ENCODE measurements at regions not wholly inside any gene's neighbourhood (a gene's known extent, or its start where the extent isn't known, plus 50 kb on each side); places are given as distances from the start of the nearest gene placed in this dataset.
A peak's percentile ranks its signal among the peaks of the same experiment; 100 is the strongest.
"Not testable (repeated sequence)": the region's sequence is repeated elsewhere in the genome, so short reads cannot be mapped to it uniquely, and the experiment has no call there.

- H3K27me3 Mint-ChIP-seq = peaks cover 10% of the 10 kb centered on the region
- H3K27ac Mint-ChIP-seq = no peak overlapping the region
- H3K4me1 Mint-ChIP-seq = no peaks in the 10 kb centered on the region
- ATAC-seq (replicated peaks) = no peak
- no peaks in the 10 kb centered on the region for H3K36me3 Mint-ChIP-seq (ENCODE audit: low read depth)
- no peaks in the 10 kb centered on the region for H3K9me3 Mint-ChIP-seq
- H3K4me3 Mint-ChIP-seq = no peak overlapping the region
Measured at GRCh38 chr7:39808796-39809481, 141.1 kb upstream of the CDK13 start.

DNA sequence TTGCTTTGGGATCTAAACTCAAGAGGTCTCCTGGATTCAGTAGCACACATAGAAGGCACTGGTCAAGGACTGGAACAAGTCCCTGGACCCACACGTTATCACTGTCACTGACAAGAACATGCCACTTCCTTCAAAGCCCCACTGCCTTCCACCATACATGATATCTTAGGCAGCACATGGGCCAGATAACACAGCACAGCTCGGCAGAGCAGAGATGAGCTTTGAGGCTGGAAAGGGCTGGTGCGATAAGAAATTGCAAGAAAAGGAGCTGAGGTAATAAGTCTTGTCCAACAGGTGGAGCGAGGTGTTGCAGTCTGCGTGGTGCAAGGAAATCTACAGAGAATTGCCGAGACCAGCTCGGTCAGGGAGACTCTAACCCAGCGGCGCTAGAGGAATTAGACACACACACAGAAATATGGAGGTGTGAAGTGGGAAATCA is 139.8 kb upstream of the CDK13 start:
- H3K9me3 Mint-ChIP-seq = no peaks in the 10 kb centered on the region
- no peaks in the 10 kb centered on the region for H3K4me1 Mint-ChIP-seq
- peaks cover 17% of the 10 kb centered on the region for H3K27me3 Mint-ChIP-seq
- no peak for ATAC-seq (replicated peaks)
- H3K27ac Mint-ChIP-seq = no peak overlapping the region
- H3K4me3 Mint-ChIP-seq = no peak overlapping the region
- H3K36me3 Mint-ChIP-seq (ENCODE audit: low read depth) = no peaks in the 10 kb centered on the region

- Mint-ChIP-seq H3K4me3 (no peak overlapping the region), H3K27ac (no peak overlapping the region), H3K9me3 (no peaks in the 10 kb centered on the region), H3K36me3 (ENCODE audit: low read depth) (no peaks in the 10 kb centered on the region), H3K4me1 (no peaks in the 10 kb centered on the region), H3K27me3 (peaks cover 21% of the 10 kb centered on the region)
- no peak for ATAC-seq (replicated peaks)
Measured at GRCh38 chr7:39810710-39811109, 139.3 kb upstream of the CDK13 start.

GRCh38 chr7:39811161-39811614 is 138.9 kb upstream of the CDK13 start:
- Mint-ChIP-seq H3K4me3 (no peak overlapping the region), H3K27me3 (peaks cover 21% of the 10 kb centered on the region), H3K4me1 (no peaks in the 10 kb centered on the region), H3K36me3 (ENCODE audit: low read depth) (no peaks in the 10 kb centered on the region), H3K27ac (no peak overlapping the region), H3K9me3 (no peaks in the 10 kb centered on the region)
- no peak for ATAC-seq (replicated peaks)

DNA sequence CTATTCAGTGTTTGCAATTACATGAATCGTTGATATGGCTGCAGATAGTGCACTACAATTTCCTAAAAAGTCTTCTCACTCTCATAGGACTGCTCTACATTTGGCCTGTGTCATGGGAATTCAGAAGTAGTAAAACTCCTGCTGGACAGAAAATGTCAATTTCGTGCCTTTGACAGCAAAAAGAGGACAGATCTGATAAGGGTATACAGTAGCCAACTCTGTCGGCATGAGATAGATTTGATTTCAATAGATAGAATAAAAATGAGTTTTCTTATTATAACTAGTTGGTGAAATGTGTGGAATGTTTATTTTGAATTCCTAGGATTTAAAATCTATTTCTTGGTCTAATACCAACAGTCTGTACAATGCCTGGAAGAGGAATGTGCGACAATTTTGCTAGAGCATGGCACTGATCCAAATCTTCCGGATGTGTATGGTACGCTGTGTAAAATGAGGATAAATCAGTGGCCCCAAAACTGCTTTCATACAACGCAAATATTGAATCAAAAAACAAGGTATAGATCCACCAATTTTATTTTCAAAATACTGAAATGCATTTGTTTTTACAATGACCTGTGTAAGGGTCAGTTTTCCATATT is 133.5 kb upstream of the CDK13 start:
- Mint-ChIP-seq H3K27me3 (peaks cover 31% of the 10 kb centered on the region), H3K36me3 (ENCODE audit: low read depth) (no peaks in the 10 kb centered on the region), H3K4me1 (no peaks in the 10 kb centered on the region), H3K9me3 (no peaks in the 10 kb centered on the region), H3K27ac (no peak overlapping the region), H3K4me3 (no peak overlapping the region)
- no peak for ATAC-seq (replicated peaks)

- no peak for ATAC-seq (replicated peaks)
- H3K36me3 Mint-ChIP-seq (ENCODE audit: low read depth) = no peaks in the 10 kb centered on the region
- H3K27ac Mint-ChIP-seq = no peak overlapping the region
- no peak overlapping the region for H3K4me3 Mint-ChIP-seq
- no peaks in the 10 kb centered on the region for H3K9me3 Mint-ChIP-seq
- H3K27me3 Mint-ChIP-seq = peaks cover 38% of the 10 kb centered on the region
- H3K4me1 Mint-ChIP-seq = no peaks in the 10 kb centered on the region
Measured at GRCh38 chr7:39819514-39819913, 130.5 kb upstream of the CDK13 start.

DNA sequence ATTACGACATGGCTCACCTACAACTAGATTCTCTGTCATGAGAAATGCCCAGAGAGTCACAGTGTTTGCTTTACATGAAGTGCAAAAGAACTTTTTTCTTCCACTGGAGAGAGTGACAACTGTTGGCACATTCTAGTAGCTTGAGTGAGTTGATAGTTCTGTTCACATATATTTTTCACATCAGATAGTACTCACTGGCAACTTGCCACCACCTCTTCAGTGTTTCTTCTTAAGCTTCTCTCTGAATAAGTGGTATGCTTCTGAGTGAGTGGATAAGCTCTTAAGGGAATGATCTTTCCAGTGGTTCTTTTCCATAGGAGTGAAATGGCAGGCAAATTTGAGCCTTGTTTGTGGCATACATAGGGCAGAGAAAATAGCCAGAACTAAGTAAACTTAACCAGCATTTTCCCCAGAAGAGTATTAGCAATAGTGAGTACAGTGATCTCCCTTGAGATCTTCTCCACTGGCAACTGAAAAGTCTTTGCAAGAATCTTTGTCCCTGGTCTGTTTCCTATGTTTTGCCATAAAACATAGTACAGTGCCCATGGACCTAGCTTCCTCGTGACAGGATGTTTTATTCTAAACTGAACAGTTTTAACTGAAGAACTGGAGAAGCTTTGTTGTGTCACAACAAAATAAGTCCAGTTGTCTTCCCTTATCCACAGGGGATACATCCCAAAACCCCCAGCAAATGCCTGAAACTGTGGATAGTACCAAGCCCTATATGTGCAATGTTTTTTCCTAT is 125.4 kb upstream of the CDK13 start:
- Mint-ChIP-seq H3K27ac (no peak overlapping the region), H3K27me3 (peaks cover 35% of the 10 kb centered on the region), H3K36me3 (ENCODE audit: low read depth) (no peaks in the 10 kb centered on the region), H3K4me1 (no peaks in the 10 kb centered on the region), H3K4me3 (no peak overlapping the region), H3K9me3 (no peaks in the 10 kb centered on the region)
- no peak for ATAC-seq (replicated peaks)

DNA sequence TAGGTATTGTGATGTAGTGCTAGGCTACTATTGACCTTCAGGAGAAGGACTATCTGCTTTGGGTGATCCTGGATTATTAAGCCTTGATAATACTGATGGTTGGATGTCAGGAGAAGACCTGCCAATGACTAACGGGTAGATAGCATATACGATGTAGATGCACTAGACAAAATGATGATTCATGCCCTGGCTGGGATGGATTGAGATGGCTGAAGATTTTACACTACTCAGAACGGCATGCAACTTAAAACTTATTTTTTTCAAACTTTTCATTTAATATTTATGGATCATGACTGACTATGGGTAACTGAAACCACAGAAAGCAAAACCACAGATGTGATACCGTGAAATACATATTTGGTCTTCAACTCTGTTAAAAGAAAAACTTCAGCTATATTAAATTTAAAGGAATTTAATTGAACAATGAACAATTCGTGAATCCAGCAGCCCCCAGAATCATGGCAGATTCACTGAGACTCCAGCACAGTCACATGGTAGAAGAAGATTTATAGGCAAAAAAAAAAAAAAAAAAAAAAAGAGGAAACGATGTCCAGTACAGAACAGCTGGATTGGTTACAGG is 124.6 kb upstream of the CDK13 start:
- Mint-ChIP-seq H3K9me3 (no peaks in the 10 kb centered on the region), H3K4me1 (no peaks in the 10 kb centered on the region), H3K36me3 (ENCODE audit: low read depth) (no peaks in the 10 kb centered on the region), H3K27me3 (peaks cover 39% of the 10 kb centered on the region), H3K27ac (no peak overlapping the region), H3K4me3 (no peak overlapping the region)
- no peak for ATAC-seq (replicated peaks)

DNA sequence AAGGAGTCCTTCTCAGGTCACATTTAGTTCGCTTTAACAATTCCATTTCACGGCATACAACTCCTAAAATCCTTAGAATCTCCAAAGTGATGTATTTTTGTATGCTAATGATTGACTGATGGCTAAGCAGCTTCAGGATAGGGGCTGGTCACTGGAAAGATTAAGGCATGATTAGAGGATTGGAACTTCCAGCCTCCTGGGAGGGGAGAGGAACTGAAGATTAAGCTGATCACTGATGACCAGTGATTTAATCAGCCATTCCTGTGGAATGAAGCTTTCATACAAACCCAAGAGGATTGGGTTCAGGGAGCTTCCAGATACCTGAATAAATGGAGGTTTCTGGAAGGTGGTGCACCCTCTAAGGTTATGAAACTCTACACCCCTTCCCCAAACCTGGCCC is 123.9 kb upstream of the CDK13 start:
- no peaks in the 10 kb centered on the region for H3K4me1 Mint-ChIP-seq
- peaks cover 39% of the 10 kb centered on the region for H3K27me3 Mint-ChIP-seq
- no peaks in the 10 kb centered on the region for H3K36me3 Mint-ChIP-seq (ENCODE audit: low read depth)
- no peak overlapping the region for H3K27ac Mint-ChIP-seq
- H3K9me3 Mint-ChIP-seq = no peaks in the 10 kb centered on the region
- ATAC-seq (replicated peaks) = no peak
- H3K4me3 Mint-ChIP-seq = no peak overlapping the region

DNA sequence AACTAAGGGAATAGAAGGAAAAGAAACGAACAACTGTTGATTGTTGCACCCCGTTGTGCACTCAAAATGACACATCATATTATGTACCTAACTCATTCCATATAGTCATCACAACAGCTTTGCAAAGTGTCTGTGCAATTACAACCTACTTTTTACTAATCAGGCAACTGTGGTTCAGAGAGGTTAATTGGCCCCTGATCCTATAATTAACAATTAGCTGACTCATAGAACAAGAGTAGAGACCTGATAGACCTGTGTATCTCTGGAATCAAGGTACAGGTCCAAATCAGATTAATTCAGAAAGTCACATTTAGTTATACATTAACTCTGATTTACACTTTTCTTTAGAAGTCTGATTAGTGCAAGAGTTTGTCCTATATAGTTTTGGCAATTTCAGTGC is 122.5 kb upstream of the CDK13 start:
- no peak for ATAC-seq (replicated peaks)

GRCh38 chr7:39829028-39829427 is 121.0 kb upstream of the CDK13 start:
- Mint-ChIP-seq H3K36me3 (ENCODE audit: low read depth) (no peaks in the 10 kb centered on the region), H3K4me1 (no peaks in the 10 kb centered on the region), H3K4me3 (no peak overlapping the region), H3K9me3 (no peaks in the 10 kb centered on the region), H3K27me3 (peaks cover 38% of the 10 kb centered on the region), H3K27ac (no peak overlapping the region)
- ATAC-seq (replicated peaks) = no peak

More for the DNA sequence above, 122.5 kb upstream of the CDK13 start:
- Mint-ChIP-seq H3K9me3 (no peaks in the 10 kb centered on the region), H3K27me3 (peaks cover 40% of the 10 kb centered on the region), H3K4me3 (no peak overlapping the region), H3K27ac (no peak overlapping the region), H3K4me1 (no peaks in the 10 kb centered on the region), H3K36me3 (ENCODE audit: low read depth) (no peaks in the 10 kb centered on the region)

GRCh38 chr7:39832519-39833085 is 117.5 kb upstream of the CDK13 start:
- no peaks in the 10 kb centered on the region for H3K9me3 Mint-ChIP-seq

GRCh38 chr7:39833180-39833799 is 116.8 kb upstream of the CDK13 start:
- not testable (repeated sequence) for H3K36me3 Mint-ChIP-seq (ENCODE audit: low read depth); H3K4me1 Mint-ChIP-seq; H3K9me3 Mint-ChIP-seq; H3K27ac Mint-ChIP-seq
- ATAC-seq (replicated peaks) = peak; percentile 62
- peak overlapping the region; percentile 43 for H3K4me3 Mint-ChIP-seq
- peaks cover 49% of the 10 kb centered on the region for H3K27me3 Mint-ChIP-seq

More at GRCh38 chr7:39832519-39833085, 117.5 kb upstream of the CDK13 start:
- no peaks in the 10 kb centered on the region for H3K36me3 Mint-ChIP-seq (ENCODE audit: low read depth)
- H3K4me1 Mint-ChIP-seq = no peaks in the 10 kb centered on the region
- peaks cover 52% of the 10 kb centered on the region for H3K27me3 Mint-ChIP-seq
- H3K27ac Mint-ChIP-seq = no peak overlapping the region
- no peak for ATAC-seq (replicated peaks)
- H3K4me3 Mint-ChIP-seq = no peak overlapping the region

All from activated T-helper 17 cell treated with anti-CD3 and anti-CD28 coated beads, Interleukin-2, amount 50 U/mL, for 72 hours (primary cell).